ENCODE measurements at regions not wholly inside any gene's neighbourhood (a gene's known extent, or its start where the extent isn't known, plus 50 kb on each side); places are given as distances from the start of the nearest gene placed in this dataset.

DNA sequence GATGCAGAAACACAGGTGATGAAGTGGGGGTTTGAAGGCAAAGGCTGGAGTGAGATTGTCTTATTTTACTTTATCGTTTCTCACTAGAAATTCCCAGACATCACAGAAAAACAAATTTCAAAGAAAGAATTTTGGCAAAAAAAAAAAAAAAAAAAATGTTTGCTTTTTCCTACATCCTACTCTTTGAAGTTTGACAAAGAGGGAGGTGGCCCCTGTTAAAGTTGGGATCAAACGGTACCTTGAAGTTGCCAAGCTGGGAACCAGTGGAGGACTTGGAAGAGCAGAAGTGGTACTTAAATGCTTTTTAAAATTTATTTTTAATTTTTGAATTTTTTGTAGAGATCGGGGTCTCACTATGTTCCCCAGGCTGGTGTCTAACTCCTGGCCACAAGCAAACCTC, 63.9 kb upstream of the KIF5B start (continued):
- TF ChIP-seq, protein P1, sequence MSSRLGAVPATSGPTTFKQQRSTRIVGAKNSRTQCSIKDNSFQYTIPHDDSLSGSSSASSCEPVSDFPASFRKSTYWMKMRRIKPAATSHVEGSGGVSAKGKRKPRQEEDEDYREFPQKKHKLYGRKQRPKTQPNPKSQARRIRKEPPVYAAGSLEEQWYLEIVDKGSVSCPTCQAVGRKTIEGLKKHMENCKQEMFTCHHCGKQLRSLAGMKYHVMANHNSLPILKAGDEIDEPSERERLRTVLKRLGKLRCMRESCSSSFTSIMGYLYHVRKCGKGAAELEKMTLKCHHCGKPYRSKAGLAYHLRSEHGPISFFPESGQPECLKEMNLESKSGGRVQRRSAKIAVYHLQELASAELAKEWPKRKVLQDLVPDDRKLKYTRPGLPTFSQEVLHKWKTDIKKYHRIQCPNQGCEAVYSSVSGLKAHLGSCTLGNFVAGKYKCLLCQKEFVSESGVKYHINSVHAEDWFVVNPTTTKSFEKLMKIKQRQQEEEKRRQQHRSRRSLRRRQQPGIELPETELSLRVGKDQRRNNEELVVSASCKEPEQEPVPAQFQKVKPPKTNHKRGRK (tag; IDR thresholded peaks at IDR 0.05): no peak
- no peak for TF ChIP-seq CREB1 (IDR thresholded peaks at IDR 0.05)
- no peak for TF ChIP-seq CREB1 (CRISPR knock-in tag; IDR thresholded peaks at IDR 0.05)
- TF ChIP-seq ZNF431 (CRISPR knock-in tag; IDR thresholded peaks at IDR 0.05): no peak
- no peak for TF ChIP-seq DMBX1 (CRISPR knock-in tag; IDR thresholded peaks at IDR 0.05; ENCODE audit: borderline replicate concordance)
- no peak for TF ChIP-seq DIDO1 (tag; IDR thresholded peaks at IDR 0.05; ENCODE audit: low read depth)
- no peak for TF ChIP-seq TSC22D4 (tag; IDR thresholded peaks at IDR 0.05)
- no peak for TF ChIP-seq U2AF2 (optimal IDR thresholded peaks at IDR 0.05; ENCODE audit: low read depth, low read length)
- TF ChIP-seq ZBED1 (IDR thresholded peaks at IDR 0.05): no peak
- TF ChIP-seq, protein P2, sequence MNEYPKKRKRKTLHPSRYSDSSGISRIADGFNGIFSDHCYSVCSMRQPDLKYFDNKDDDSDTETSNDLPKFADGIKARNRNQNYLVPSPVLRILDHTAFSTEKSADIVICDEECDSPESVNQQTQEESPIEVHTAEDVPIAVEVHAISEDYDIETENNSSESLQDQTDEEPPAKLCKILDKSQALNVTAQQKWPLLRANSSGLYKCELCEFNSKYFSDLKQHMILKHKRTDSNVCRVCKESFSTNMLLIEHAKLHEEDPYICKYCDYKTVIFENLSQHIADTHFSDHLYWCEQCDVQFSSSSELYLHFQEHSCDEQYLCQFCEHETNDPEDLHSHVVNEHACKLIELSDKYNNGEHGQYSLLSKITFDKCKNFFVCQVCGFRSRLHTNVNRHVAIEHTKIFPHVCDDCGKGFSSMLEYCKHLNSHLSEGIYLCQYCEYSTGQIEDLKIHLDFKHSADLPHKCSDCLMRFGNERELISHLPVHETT (CRISPR knock-in tag; conservative IDR thresholded peaks at IDR 0.05 in 1 of 2, IDR thresholded peaks at IDR 0.05 in 1 of 2): no peak
- TF ChIP-seq, protein P3, sequence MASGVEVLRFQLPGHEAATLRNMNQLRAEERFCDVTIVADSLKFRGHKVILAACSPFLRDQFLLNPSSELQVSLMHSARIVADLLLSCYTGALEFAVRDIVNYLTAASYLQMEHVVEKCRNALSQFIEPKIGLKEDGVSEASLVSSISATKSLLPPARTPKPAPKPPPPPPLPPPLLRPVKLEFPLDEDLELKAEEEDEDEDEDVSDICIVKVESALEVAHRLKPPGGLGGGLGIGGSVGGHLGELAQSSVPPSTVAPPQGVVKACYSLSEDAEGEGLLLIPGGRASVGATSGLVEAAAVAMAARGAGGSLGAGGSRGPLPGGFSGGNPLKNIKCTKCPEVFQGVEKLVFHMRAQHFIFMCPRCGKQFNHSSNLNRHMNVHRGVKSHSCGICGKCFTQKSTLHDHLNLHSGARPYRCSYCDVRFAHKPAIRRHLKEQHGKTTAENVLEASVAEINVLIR (CRISPR knock-in tag; IDR thresholded peaks at IDR 0.05): no peak

Data from K562 (cell line).